ENCODE measurements at regions not wholly inside any gene's neighbourhood (a gene's known extent, or its start where the extent isn't known, plus 50 kb on each side); places are given as distances from the start of the nearest gene placed in this dataset.
A peak's percentile ranks its signal among the peaks of the same experiment; 100 is the strongest.

GRCh38 chr17:33522623-33523022 lies 229.5 kb upstream of the ASIC2 start:
- no peak for TF ChIP-seq CTCF (IDR thresholded peaks at IDR 0.05)
- Histone ChIP-seq H3K27me3 (ENCODE audit: control insufficient read depth in 2 of 2, insufficient read depth in 2 of 2, low read length in 2 of 2) (no peaks in the 10 kb centered on the region), H4K20me1 (ENCODE audit: insufficient read depth, low read length) (no peaks in the 10 kb centered on the region), H3K4me2 (replicated peaks; ENCODE audit: extremely low read depth, low read length, poor library complexity, severe bottlenecking) (no peak overlapping the region), H3K9ac (ENCODE audit: insufficient read depth, low read length, poor library complexity, severe bottlenecking) (no peak overlapping the region), H2AFZ (ENCODE audit: insufficient read depth, low read depth, low read length, poor library complexity, severe bottlenecking) (no peak overlapping the region), H3K36me3 (replicated peaks in 1 of 2; ENCODE audit: control insufficient read depth in 1 of 2, insufficient read depth in 2 of 2, low read length in 2 of 2) (no peaks in the 10 kb centered on the region), H3K4me3 (replicated peaks in 1 of 3; ENCODE audit: low read depth in 2 of 3, low read length in 3 of 3) (no peak overlapping the region), H3K9me3 (replicated peaks in 1 of 2; ENCODE audit: control insufficient read depth in 1 of 2, insufficient read depth in 1 of 2, low read length in 2 of 2) (peaks cover 5 to 7% of the 10 kb centered on the region in 2 donors), H3K27ac (ENCODE audit: low read depth in 1 of 2, low read length in 2 of 2) (no peak overlapping the region), H3K4me1 (ENCODE audit: control insufficient read depth in 1 of 2, insufficient read depth in 2 of 2, low read length in 2 of 2) (peaks cover 0 to 5% of the 10 kb centered on the region in 2 donors), H3K79me2 (ENCODE audit: insufficient read depth, low read length) (no peaks in the 10 kb centered on the region)
- DNase-seq, result no peak
- intact Hi-C loops (cut with micrococcal nuclease), result no loop called here
- Mint-ChIP-seq H3K4me3 (no peak overlapping the region), H3K27me3 (ENCODE audit: low read depth in 3 of 3) (peaks cover 2 to 8% (median 4%) of the 10 kb centered on the region in 3 donors), H3K27ac (no peak overlapping the region), H3K36me3 (no peaks in the 10 kb centered on the region), H3K4me1 (peaks cover 5% of the 10 kb centered on the region), H3K9me3 (peaks cover 0 to 8% (median 5%) of the 10 kb centered on the region in 7 donors)
- WGBS (ENCODE audit: insufficient coverage), result 83% methylated on average over 7 of the region's 8 CpGs

GRCh38 chr17:33523577-33523981 lies 230.5 kb upstream of the ASIC2 start:
- 39% methylated on average over 4 of the region's 5 CpGs for WGBS (ENCODE audit: insufficient coverage)
- H3K79me2 ChIP-seq (ENCODE audit: insufficient read depth, low read length), result no peaks in the 10 kb centered on the region
- intact Hi-C loops (cut with micrococcal nuclease), result no loop called here
- no peak overlapping the region for H3K27ac ChIP-seq (ENCODE audit: low read depth in 1 of 2, low read length in 2 of 2)
- H3K4me2 ChIP-seq (replicated peaks; ENCODE audit: extremely low read depth, low read length, poor library complexity, severe bottlenecking), result no peak overlapping the region
- no peak overlapping the region for H3K4me3 ChIP-seq (replicated peaks in 1 of 3; ENCODE audit: low read depth in 2 of 3, low read length in 3 of 3)
- H4K20me1 ChIP-seq (ENCODE audit: insufficient read depth, low read length), result no peaks in the 10 kb centered on the region
- no peak overlapping the region for H3K4me3 Mint-ChIP-seq
- no peaks in the 10 kb centered on the region for H3K27me3 ChIP-seq (ENCODE audit: control insufficient read depth in 2 of 2, insufficient read depth in 2 of 2, low read length in 2 of 2)
- peak in 1 of 3 donors; percentile 9 for DNase-seq
- peaks cover 2 to 10% (median 5%) of the 10 kb centered on the region in 3 donors for H3K27me3 Mint-ChIP-seq (ENCODE audit: low read depth in 3 of 3)
- no peaks in the 10 kb centered on the region for H3K4me1 Mint-ChIP-seq
- no peaks in the 10 kb centered on the region for H3K36me3 ChIP-seq (replicated peaks in 1 of 2; ENCODE audit: control insufficient read depth in 1 of 2, insufficient read depth in 2 of 2, low read length in 2 of 2)
- H3K36me3 Mint-ChIP-seq, result no peaks in the 10 kb centered on the region
- TF ChIP-seq CTCF (IDR thresholded peaks at IDR 0.05), result no peak
- H3K4me1 ChIP-seq (ENCODE audit: control insufficient read depth in 1 of 2, insufficient read depth in 2 of 2, low read length in 2 of 2), result no peaks in the 10 kb centered on the region
- no peak overlapping the region for H3K9ac ChIP-seq (ENCODE audit: insufficient read depth, low read length, poor library complexity, severe bottlenecking)
- H2AFZ ChIP-seq (ENCODE audit: insufficient read depth, low read depth, low read length, poor library complexity, severe bottlenecking), result no peak overlapping the region
- H3K27ac Mint-ChIP-seq, result no peak overlapping the region
- peaks cover 8 to 9% of the 10 kb centered on the region in 2 donors for H3K9me3 ChIP-seq (replicated peaks in 1 of 2; ENCODE audit: control insufficient read depth in 1 of 2, insufficient read depth in 1 of 2, low read length in 2 of 2)
- peaks cover 0 to 11% (median 10%) of the 10 kb centered on the region in 7 donors for H3K9me3 Mint-ChIP-seq

All from CD14-positive monocyte (primary cell).